Activated B cell treated with CpG ODN at 0.5 μM for 24 hours (primary cell): ENCODE measurements at regions not wholly inside any gene's neighbourhood (a gene's known extent, or its start where the extent isn't known, plus 50 kb on each side); places are given as distances from the start of the nearest gene placed in this dataset.
"Not testable (repeated sequence)": the region's sequence is repeated elsewhere in the genome, so short reads cannot be mapped to it uniquely, and the experiment has no call there.

Source experiments
- ATAC-seq: fragments of 200-7000 bp; cut with Tn5 transposase; one replicate; pipeline ENCODE4 v1.10.0; 2021; ENCODE audit warnings: low read depth, mild to moderate bottlenecking, moderate library complexity
- CTCF ChIA-PET: fragments of 350-600 bp; sonication (Branson Sonifier 250); formaldehyde crosslinking; loops from one replicate; lab custom pipeline; 2021; ENCODE audit warnings: antibody characterized with exemption; lab: Charles Lee
- POLR2A ChIA-PET: fragments of 350-600 bp; sonication (Branson Sonifier 250); formaldehyde crosslinking; loops from one replicate; lab custom pipeline; 2021; ENCODE audit warnings: antibody characterized with exemption; lab: Charles Lee
- DNase-seq: peaks from one replicate; pipeline ENCODE4 v3.0.0; 2022
- H3K27ac Mint-ChIP-seq: one replicate; pipeline ENCODE4 v1.8.0; 2020; ENCODE audit warnings: mixed read lengths
- H3K27me3 Mint-ChIP-seq: one replicate; pipeline ENCODE4 v1.8.0; 2021; ENCODE audit warnings: mixed read lengths
- H3K36me3 Mint-ChIP-seq: one replicate; pipeline ENCODE4 v1.8.0; 2021; ENCODE audit warnings: low read depth, mixed read lengths
- H3K4me1 Mint-ChIP-seq: one replicate; pipeline ENCODE4 v1.8.0; 2021; ENCODE audit warnings: mixed read lengths
- H3K4me3 Mint-ChIP-seq: one replicate; pipeline ENCODE4 v1.8.0; 2020; ENCODE audit warnings: mild to moderate bottlenecking, mixed read lengths
- H3K9me3 Mint-ChIP-seq: one replicate; pipeline ENCODE4 v1.8.0; 2020; ENCODE audit warnings: mixed read lengths
- intact Hi-C: fragments of 100-400 bp; cut with micrococcal nuclease; formaldehyde crosslinking; loops from one replicate; pipeline ENCODE4 v1.15.1; 2024
- TF ChIP-seq, protein P1 (sequence below): fragments of 200-600 bp; IDR thresholded peaks from one replicate; pipeline ENCODE4 v1.8.0; 2022; ENCODE audit warnings: antibody characterized with exemption, mild to moderate bottlenecking

DNA sequence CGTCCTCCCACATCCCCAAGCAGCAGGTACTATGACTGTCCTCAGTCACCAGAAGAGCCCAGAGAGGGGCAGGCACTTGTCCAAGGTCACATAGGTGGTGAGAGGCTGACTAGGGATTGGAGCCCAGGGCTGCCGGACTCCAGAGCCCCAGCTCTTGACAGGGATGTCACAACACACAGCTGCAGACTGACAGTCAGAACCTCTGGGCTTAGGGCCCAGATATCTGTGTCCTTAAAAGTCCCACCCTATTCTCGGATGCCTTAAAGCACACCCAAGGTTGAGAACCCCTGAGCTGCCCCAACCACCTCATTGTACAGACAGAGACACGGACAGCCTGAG is 622.9 kb downstream of the MATN1 start:
- H3K36me3 Mint-ChIP-seq: no peaks in the 10 kb centered on the region
- CTCF ChIA-PET: no interaction called here
- no peak for ATAC-seq
- H3K27me3 Mint-ChIP-seq: peaks cover 2% of the 10 kb centered on the region
- intact Hi-C loops: no loop called here
- no peak overlapping the region for H3K4me3 Mint-ChIP-seq
- no peaks in the 10 kb centered on the region for H3K4me1 Mint-ChIP-seq
- DNase-seq: no peak
- no peaks in the 10 kb centered on the region for H3K9me3 Mint-ChIP-seq
- no peak overlapping the region for H3K27ac Mint-ChIP-seq
- POLR2A ChIA-PET: no interaction called here
- TF ChIP-seq, protein P1, sequence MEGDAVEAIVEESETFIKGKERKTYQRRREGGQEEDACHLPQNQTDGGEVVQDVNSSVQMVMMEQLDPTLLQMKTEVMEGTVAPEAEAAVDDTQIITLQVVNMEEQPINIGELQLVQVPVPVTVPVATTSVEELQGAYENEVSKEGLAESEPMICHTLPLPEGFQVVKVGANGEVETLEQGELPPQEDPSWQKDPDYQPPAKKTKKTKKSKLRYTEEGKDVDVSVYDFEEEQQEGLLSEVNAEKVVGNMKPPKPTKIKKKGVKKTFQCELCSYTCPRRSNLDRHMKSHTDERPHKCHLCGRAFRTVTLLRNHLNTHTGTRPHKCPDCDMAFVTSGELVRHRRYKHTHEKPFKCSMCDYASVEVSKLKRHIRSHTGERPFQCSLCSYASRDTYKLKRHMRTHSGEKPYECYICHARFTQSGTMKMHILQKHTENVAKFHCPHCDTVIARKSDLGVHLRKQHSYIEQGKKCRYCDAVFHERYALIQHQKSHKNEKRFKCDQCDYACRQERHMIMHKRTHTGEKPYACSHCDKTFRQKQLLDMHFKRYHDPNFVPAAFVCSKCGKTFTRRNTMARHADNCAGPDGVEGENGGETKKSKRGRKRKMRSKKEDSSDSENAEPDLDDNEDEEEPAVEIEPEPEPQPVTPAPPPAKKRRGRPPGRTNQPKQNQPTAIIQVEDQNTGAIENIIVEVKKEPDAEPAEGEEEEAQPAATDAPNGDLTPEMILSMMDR: no peak

DNA sequence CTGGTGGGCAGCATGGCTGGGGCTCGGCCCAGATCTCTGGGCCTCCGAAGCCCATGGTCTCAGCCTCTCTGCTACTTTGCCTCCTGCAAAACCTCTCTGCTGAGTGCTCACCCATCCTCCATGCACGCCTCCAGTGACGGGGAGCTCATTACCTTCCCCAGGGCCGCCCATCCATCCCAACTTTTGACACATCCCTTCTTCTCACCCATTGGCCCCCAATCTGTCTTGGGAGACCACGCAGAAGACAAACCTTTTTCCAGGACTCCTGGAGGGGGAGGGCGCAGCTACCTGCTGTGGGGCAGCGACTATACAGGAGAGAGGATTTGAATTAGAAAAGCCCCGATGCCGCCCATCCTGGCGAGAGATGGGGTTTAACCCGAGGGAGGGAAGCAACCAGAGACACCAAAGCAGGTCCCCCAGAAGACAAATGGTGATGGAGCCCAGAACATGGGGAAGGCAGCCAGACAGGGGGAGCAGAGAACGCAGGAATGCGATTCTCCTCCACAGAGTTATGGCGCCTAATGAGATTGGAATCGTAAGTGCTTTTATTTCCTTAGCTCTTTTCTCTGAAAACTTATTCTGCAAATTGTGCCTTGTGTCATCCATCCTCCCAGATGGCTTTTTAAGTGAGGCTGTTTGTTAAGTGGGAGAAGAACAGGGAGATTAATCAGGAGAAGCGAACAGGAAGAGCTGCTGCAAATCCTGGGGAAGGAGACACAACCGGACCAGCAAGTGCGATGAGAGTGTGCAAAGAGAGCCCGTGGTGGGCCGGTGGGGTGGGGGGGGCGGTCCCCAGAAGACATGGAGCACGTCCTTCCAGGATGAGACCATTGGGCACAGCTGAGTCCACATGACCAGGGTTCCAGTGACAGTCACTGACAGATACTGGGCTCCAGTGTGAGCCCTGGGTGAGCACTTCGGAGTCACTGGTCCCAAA is 623.5 kb downstream of the MATN1 start:
- Mint-ChIP-seq H3K36me3 (no peaks in the 10 kb centered on the region), H3K9me3 (no peaks in the 10 kb centered on the region), H3K27ac (no peak overlapping the region), H3K27me3 (peaks cover 2% of the 10 kb centered on the region), H3K4me1 (no peaks in the 10 kb centered on the region), H3K4me3 (no peak overlapping the region)
- TF ChIP-seq, protein P1: no peak
- CTCF ChIA-PET: no interaction called here
- DNase-seq (no peak), ATAC-seq (no peak)
- POLR2A ChIA-PET: no interaction called here
- intact Hi-C loops: no loop called here

DNA sequence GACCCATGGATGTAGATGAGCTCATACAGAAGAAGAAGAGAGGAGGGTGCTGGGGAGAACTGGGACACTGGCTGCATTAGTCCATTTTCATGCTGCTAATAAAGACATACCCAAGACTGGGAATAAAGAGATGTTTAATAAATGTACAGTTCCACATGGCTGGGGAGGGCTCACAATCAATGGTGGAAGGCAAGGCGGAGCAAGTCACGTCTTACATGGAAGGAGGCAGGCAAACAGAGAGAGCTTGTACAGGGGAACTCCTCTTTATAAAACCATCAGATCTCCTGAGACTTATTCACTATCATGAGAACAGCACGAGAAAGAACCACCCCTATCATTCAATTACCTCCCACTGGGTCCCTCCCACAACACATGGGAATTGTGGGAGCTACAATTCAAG is 625.5 kb downstream of the MATN1 start:
- intact Hi-C loops, H3K4me1 Mint-ChIP-seq, POLR2A ChIA-PET, ATAC-seq, H3K27me3 Mint-ChIP-seq, H3K36me3 Mint-ChIP-seq, H3K9me3 Mint-ChIP-seq, H3K4me3 Mint-ChIP-seq, H3K27ac Mint-ChIP-seq, CTCF ChIA-PET, DNase-seq: not testable (repeated sequence)

DNA sequence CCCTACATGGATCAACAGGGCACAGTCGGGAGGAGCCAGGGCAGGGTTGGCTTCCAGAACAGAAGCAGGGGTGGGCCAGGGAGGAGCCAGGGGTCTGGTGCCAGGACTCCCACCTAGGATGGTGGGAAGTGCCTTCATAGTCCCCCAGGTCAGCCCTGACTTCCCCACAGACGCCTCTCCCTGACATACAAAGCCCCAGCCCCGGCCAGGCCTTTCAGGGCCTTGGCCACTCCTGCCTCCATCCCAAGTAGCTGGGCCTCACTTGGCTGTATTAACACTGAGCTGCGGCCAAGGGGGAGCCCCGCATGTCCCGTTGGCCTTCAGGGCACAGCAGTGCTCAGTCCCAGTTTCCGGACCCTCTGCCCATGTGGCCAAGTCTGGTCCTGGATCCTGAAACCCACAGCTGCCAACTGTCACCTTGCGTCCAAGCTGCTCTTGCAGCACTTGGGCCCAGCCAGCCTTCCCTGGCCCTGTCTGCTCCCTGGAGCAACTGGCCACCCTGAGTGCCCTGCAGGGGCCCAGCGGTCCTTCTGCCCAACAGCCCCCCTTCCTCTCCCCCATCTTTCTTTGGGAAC is 627.8 kb downstream of the MATN1 start:
- H3K4me1 Mint-ChIP-seq: no peaks in the 10 kb centered on the region
- POLR2A ChIA-PET: no interaction called here
- intact Hi-C loops: no loop called here

DNA sequence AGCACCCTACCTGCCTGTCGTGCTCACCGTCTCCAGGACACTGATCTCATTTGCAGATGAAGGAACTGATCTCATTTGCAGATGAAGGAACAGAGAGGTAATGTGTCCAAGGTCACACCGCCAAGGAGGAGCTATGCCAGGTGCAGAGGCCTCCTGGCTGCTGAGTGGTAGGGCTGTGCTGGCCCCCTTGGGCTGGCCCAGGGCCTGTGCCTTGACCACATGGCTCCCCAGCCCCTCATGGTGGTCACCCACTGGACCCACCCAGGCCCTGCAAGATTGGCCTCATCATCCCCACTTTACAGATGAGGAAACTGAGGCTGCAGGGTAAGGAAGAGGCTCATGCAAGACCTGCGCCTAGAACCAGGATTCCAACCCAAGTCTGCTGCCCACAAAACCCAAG is 628.3 kb downstream of the MATN1 start:
- TF ChIP-seq, protein P1: no peak
- H3K9me3 Mint-ChIP-seq: peaks cover 24% of the 10 kb centered on the region
- intact Hi-C loops: no loop called here
- ChIA-PET CTCF (no interaction called here), POLR2A (no interaction called here)
- H3K27me3 Mint-ChIP-seq: peaks cover 2% of the 10 kb centered on the region
- H3K4me1 Mint-ChIP-seq: no peaks in the 10 kb centered on the region
- no peak overlapping the region for H3K4me3 Mint-ChIP-seq
- DNase-seq (no peak), ATAC-seq (no peak)
- no peaks in the 10 kb centered on the region for H3K36me3 Mint-ChIP-seq
- H3K27ac Mint-ChIP-seq: no peak overlapping the region

More for the DNA sequence above, 627.8 kb downstream of the MATN1 start:
- Mint-ChIP-seq H3K4me3 (no peak overlapping the region), H3K36me3 (no peaks in the 10 kb centered on the region), H3K27ac (no peak overlapping the region), H3K27me3 (peaks cover 2% of the 10 kb centered on the region), H3K9me3 (peaks cover 24% of the 10 kb centered on the region)
- DNase-seq: no peak
- TF ChIP-seq, protein P1: no peak
- no peak for ATAC-seq
- CTCF ChIA-PET: no interaction called here
